CD8-positive, alpha-beta memory T cell (primary cell): ENCODE measurements at regions not wholly inside any gene's neighbourhood (a gene's known extent, or its start where the extent isn't known, plus 50 kb on each side); places are given as distances from the start of the nearest gene placed in this dataset.

Source experiments
- CTCF ChIA-PET: fragments of 350-600 bp; sonication (Branson Sonifier 250); formaldehyde crosslinking; loops from one replicate; lab custom pipeline; 2021; ENCODE audit warnings: antibody characterized with exemption; lab: Charles Lee
- POLR2A ChIA-PET: fragments of 350-600 bp; sonication (Branson Sonifier 250); formaldehyde crosslinking; loops from one replicate; lab custom pipeline; 2021; ENCODE audit warnings: antibody characterized with exemption; lab: Charles Lee
- DNase-seq, 5 donors: peaks; one replicate each; pipeline versions ENCODE4 v3.0.0 to v3.0.0-alpha.2; 2020 to 2022; ENCODE audit warnings: mixed read lengths in 1 of 5
- H3K27ac ChIP-seq: one replicate; pipeline ENCODE4 v1.7.0; 2013; ENCODE audit warnings: low read depth, mild to moderate bottlenecking, low read length, moderate library complexity
- H3K27me3 ChIP-seq: 2 replicates; pipeline ENCODE4 v1.7.0; 2013; ENCODE audit warnings: low read length, mild to moderate bottlenecking; ENCODE audit not compliant: insufficient read depth, poor library complexity, severe bottlenecking
- H3K36me3 ChIP-seq: 2 replicates; pipeline ENCODE4 v1.7.0; 2013; ENCODE audit warnings: mild to moderate bottlenecking, low read length, moderate library complexity; ENCODE audit not compliant: insufficient read depth
- H3K4me1 ChIP-seq: 2 replicates; pipeline ENCODE4 v1.7.0; 2013; ENCODE audit warnings: mild to moderate bottlenecking, low read length, moderate library complexity; ENCODE audit not compliant: insufficient read depth
- H3K4me3 ChIP-seq: 2 replicates; pipeline ENCODE4 v1.7.0; 2013; ENCODE audit warnings: mild to moderate bottlenecking, low read length
- H3K9me3 ChIP-seq: 2 replicates; pipeline ENCODE4 v1.7.0; 2013; ENCODE audit warnings: mild to moderate bottlenecking, low read length
- H3K27ac Mint-ChIP-seq, 8 donors: one replicate each; pipeline ENCODE4 v1.8.0; 2020 to 2021; ENCODE audit warnings: mixed read lengths in 8 of 8, mild to moderate bottlenecking in 6 of 8, inconsistent platforms in 3 of 8, moderate library complexity in 3 of 8
- H3K27me3 Mint-ChIP-seq, 2 donors: one replicate each; pipeline ENCODE4 v1.8.0; 2020 to 2021; ENCODE audit warnings: mixed read lengths in 2 of 2, mild to moderate bottlenecking in 1 of 2, moderate library complexity in 1 of 2
- H3K36me3 Mint-ChIP-seq, 3 donors: one replicate each; pipeline ENCODE4 v1.8.0; 2020 to 2021; ENCODE audit warnings: mixed read lengths in 3 of 3, inconsistent platforms in 1 of 3, mild to moderate bottlenecking in 1 of 3
- H3K4me1 Mint-ChIP-seq, 3 donors: one replicate each; pipeline ENCODE4 v1.8.0; 2020 to 2021; ENCODE audit warnings: mixed read lengths in 3 of 3, inconsistent platforms in 1 of 3, mild to moderate bottlenecking in 1 of 3
- H3K4me3 Mint-ChIP-seq, 7 donors: one replicate each; pipeline ENCODE4 v1.8.0; 2020 to 2021; ENCODE audit warnings: mixed read lengths in 7 of 7, mild to moderate bottlenecking in 6 of 7, moderate library complexity in 4 of 7, inconsistent platforms in 2 of 7
- H3K9me3 Mint-ChIP-seq, 5 donors: one replicate each; pipeline ENCODE4 v1.8.0; 2020 to 2022; ENCODE audit warnings: mixed read lengths in 5 of 5, mild to moderate bottlenecking in 3 of 5, moderate library complexity in 2 of 5, inconsistent platforms in 1 of 5

DNA sequence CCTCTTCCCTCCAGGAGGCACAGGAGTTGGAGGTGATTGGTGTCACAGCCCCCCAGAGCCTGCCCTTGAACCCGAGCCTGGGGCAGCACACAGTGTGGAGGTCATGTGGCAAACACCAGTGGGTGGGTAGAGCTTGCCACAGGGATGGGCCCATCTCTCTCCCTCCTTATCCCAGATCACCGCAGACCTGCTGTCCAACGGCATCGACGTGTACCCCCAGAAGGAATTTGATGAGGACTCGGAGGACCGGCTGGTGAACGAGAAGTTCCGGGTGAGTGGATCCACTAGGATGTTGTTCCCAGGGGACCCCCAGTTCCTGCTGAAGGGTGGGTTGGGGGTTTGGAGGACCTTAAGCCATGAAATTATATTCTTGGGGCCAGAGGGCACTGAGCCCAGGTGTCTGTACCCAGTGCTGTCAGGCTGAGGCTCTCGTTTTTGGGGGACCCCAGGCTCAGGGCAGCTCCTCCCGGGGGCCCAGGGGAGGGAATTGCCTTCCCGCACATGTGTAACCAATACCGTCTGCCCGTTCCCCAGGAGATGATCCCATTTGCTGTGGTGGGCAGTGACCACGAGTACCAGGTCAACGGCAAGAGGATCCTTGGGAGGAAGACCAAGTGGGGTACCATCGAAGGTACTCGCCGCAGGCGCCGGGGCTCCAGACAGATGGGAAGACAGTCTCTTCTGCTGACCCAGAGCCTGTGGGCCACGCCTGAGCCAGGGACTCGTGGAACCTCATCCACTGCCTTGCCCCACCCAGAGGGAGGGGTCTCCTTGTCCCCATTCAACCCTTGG is 351.9 kb downstream of the SEC14L1 start:
- H3K9me3 Mint-ChIP-seq, result no peaks in the 10 kb centered on the region
- ChIA-PET POLR2A (interaction anchor here (0.5 to 1.0 kb wide), 3 partner anchors 39 to 466 kb away, joined by 3 read pairs; no protein-coding TSS in a partner anchor), CTCF (interaction anchor here (1.1 to 6.2 kb wide), 6 partner anchors 52 to 162 kb away, joined by 4 to 54 read pairs (median 6); no protein-coding TSS in a partner anchor)
- peaks cover 3 to 90% (median 4%) of the 10 kb centered on the region in 3 donors for H3K36me3 Mint-ChIP-seq
- no peaks in the 10 kb centered on the region for H3K27me3 ChIP-seq
- H3K4me3 ChIP-seq, result no peak overlapping the region
- H3K9me3 ChIP-seq, result no peaks in the 10 kb centered on the region
- H3K36me3 ChIP-seq, result peaks cover 69% of the 10 kb centered on the region
- no peaks in the 10 kb centered on the region for H3K27me3 Mint-ChIP-seq
- no peak overlapping the region for H3K4me3 Mint-ChIP-seq
- H3K27ac Mint-ChIP-seq, result peak overlapping the region in 7 of 8 donors; percentile 10 to 91 (median 73)
- peak in 1 of 5 donors; percentile 51 for DNase-seq
- H3K27ac ChIP-seq, result no peak overlapping the region
- peaks cover 19 to 48% (median 21%) of the 10 kb centered on the region in 3 donors for H3K4me1 Mint-ChIP-seq
- peaks cover 17% of the 10 kb centered on the region for H3K4me1 ChIP-seq

DNA sequence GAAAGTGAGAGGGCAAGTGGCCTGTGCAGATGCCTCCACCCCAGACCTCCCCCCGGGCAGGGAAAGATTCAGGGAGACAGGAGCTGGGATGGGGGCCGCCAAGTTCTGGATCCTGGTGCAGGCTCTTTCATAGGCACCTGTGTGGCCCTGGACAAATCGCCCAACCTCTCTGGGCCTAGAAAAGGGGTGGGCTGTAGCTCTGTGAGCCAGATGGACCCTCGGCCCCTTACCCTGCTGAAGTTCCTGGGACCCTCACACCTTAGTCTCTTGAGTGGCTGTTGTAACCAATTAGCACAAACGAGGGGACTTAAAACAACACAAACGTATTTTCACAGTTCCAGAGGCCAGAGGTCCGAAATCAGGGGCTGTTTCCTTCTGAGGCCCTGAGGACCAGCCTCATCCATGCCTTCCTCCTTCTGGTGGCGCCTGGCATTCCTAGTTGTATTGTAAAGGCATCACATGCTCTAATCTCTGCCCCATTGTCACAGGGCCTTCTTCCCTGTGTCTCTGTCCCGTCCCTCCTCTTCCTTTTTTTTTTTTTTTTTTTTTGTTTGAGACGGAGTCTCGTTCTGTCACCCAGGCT is 352.6 kb downstream of the SEC14L1 start:
- POLR2A ChIA-PET, result interaction anchor here (0.6 to 1.1 kb wide), 3 partner anchors 39 to 73 kb away, joined by 3 to 7 read pairs (median 6); no protein-coding TSS in a partner anchor
- Histone ChIP-seq H3K9me3 (no peaks in the 10 kb centered on the region), H3K27ac (no peak overlapping the region), H3K36me3 (peaks cover 62% of the 10 kb centered on the region), H3K4me3 (no peak overlapping the region), H3K27me3 (no peaks in the 10 kb centered on the region), H3K4me1 (peaks cover 17% of the 10 kb centered on the region)
- H3K36me3 Mint-ChIP-seq, result peaks cover 3 to 87% (median 4%) of the 10 kb centered on the region in 3 donors
- no peaks in the 10 kb centered on the region for H3K27me3 Mint-ChIP-seq
- no peaks in the 10 kb centered on the region for H3K9me3 Mint-ChIP-seq
- CTCF ChIA-PET, result interaction anchor here (0.6 to 6.2 kb wide), 10 partner anchors 52 to 214 kb away, joined by 3 to 54 read pairs (median 6); no protein-coding TSS in a partner anchor
- H3K4me1 Mint-ChIP-seq, result peaks cover 19 to 48% (median 19%) of the 10 kb centered on the region in 3 donors
- peak in 1 of 5 donors; percentile 46 for DNase-seq
- H3K27ac Mint-ChIP-seq, result peak overlapping the region in 6 of 8 donors; percentile 35 to 80 (median 72)
- peak overlapping the region in 1 of 7 donors; percentile 65 for H3K4me3 Mint-ChIP-seq

DNA sequence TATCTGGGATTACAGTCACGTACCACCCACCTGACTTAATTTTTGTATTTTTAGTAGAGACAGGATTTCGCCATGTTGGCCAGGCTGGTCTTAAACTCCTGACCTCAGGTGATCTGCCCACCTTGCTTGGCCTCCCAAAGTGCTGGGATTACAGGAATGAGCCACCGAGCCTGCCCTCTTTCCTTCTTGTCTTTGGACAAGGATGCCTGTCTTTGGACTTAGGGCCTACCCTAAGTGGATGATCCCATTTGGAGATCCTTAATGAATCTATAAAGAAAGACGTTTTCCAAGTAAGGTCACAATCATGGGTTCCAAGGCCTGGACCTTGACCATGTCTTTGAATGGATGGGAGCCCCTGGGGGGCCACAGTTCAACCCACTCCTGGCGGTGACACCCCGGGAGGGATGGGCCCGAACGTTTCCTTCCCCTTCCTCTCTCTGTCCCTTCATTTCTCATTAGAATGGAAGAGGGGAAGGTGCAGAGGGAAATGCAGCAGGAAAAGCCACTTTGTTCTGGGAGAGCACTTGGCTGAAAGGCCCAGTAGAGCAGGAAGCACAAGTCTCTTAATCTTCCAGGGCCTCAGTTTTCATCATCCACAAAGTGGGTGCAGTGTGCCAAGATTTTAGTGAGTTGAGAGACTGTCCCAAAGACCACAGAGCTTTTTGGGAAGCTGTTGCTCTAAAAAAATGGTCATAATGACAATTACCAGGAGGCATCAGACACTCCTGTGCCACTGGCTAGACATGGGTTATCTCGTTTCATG is 353.3 kb downstream of the SEC14L1 start:
- H3K4me1 Mint-ChIP-seq, result peaks cover 19 to 41% (median 19%) of the 10 kb centered on the region in 3 donors

DNA sequence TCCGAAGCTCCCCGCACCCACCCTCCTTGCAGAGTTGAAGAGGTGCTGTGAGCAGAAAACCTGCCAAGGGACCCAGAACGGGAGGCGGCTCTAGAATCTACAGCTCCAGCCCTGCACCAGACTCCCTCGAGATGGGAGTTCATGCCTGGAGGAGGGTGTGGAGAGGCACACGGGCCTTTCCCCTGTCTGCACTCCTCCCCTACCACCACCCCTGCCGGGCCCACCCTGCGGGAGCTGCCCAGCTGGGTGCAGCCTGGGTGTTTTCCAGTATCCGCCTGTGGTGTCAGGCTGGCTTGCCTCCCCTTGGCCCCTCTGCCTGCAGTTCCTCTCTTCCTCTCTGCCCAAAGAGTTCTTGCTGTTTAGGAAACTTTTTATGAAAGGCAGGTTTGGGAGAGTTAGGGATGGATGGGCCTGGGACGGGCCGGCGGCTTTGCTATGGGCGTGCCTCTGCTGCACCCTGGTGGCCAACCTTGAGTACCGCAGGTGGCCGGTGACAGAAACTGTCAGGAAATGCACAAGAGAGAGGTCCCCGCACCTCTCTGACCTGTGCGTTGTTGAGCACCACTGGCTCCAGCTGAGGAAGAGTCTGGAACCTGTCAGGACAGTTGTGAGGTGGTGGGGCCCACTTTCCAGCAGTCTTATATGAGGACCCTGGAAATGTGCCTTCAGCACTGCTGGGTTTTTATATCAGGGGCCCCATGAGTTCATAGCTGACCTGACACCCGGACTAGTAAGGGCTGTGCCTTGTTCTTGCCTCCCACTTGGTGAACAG is 354.1 kb downstream of the SEC14L1 start:
- no peaks in the 10 kb centered on the region for H3K9me3 Mint-ChIP-seq
- peaks cover 19 to 40% (median 24%) of the 10 kb centered on the region in 3 donors for H3K4me1 Mint-ChIP-seq
- ChIA-PET POLR2A (interaction anchor here (1.0 to 1.7 kb wide), 7 partner anchors 54 to 170 kb away, joined by 3 to 8 read pairs (median 4); no protein-coding TSS in a partner anchor), CTCF (interaction anchor here (0.7 to 6.2 kb wide), 37 partner anchors 9 to 216 kb away, joined by 3 to 62 read pairs (median 5); no protein-coding TSS in a partner anchor)
- Histone ChIP-seq H3K4me1 (peaks cover 17% of the 10 kb centered on the region), H3K27me3 (no peaks in the 10 kb centered on the region), H3K36me3 (peaks cover 50% of the 10 kb centered on the region), H3K4me3 (no peak overlapping the region), H3K27ac (no peak overlapping the region), H3K9me3 (no peaks in the 10 kb centered on the region)
- DNase-seq, result peak; percentile 64 to 81 (median 72)
- peak overlapping the region in 1 of 7 donors; percentile 12 for H3K4me3 Mint-ChIP-seq
- peak overlapping the region; percentile 75 to 96 (median 86) for H3K27ac Mint-ChIP-seq
- no peaks in the 10 kb centered on the region for H3K27me3 Mint-ChIP-seq
- peaks cover 3 to 85% (median 4%) of the 10 kb centered on the region in 3 donors for H3K36me3 Mint-ChIP-seq

More for the DNA sequence above, 353.3 kb downstream of the SEC14L1 start:
- peaks cover 3 to 85% (median 4%) of the 10 kb centered on the region in 3 donors for H3K36me3 Mint-ChIP-seq
- H3K4me3 ChIP-seq, result no peak overlapping the region
- peaks cover 54% of the 10 kb centered on the region for H3K36me3 ChIP-seq
- ChIA-PET CTCF (interaction anchor here (0.6 to 6.2 kb wide), 37 partner anchors 8 to 215 kb away, joined by 3 to 62 read pairs (median 5); no protein-coding TSS in a partner anchor), POLR2A (interaction anchor here (0.6 to 1.7 kb wide), 9 partner anchors 40 to 169 kb away, joined by 3 to 8 read pairs (median 4); no protein-coding TSS in a partner anchor)
- no peaks in the 10 kb centered on the region for H3K9me3 Mint-ChIP-seq
- H3K9me3 ChIP-seq, result no peaks in the 10 kb centered on the region
- no peaks in the 10 kb centered on the region for H3K27me3 ChIP-seq
- H3K27me3 Mint-ChIP-seq, result no peaks in the 10 kb centered on the region
- no peak overlapping the region for H3K27ac ChIP-seq
- H3K4me1 ChIP-seq, result peaks cover 17% of the 10 kb centered on the region
- no peak overlapping the region for H3K4me3 Mint-ChIP-seq
- DNase-seq, result peak in 1 of 5 donors; percentile 33
- peak overlapping the region in 6 of 8 donors; percentile 30 to 75 (median 68) for H3K27ac Mint-ChIP-seq

DNA sequence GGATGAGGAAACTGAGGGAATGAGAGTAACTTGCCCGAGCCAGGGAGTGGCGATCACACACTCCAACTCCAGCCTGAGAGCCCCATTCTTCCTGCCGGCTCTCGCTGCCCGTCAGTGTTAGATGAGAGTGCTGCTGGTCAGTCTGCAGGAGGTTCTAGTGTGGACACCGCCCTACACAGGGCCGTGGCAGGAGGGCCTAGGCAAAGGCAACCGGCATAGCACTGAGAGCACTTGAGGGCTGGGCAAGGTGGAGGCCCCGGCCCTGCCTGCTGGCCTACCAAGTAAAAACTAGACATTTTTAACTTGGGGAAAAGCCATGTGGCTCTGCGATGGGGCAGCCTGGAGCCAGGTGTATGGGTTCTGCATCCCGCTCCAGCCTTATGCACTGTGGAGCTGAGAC is 354.8 kb downstream of the SEC14L1 start:
- H3K9me3 ChIP-seq, result no peaks in the 10 kb centered on the region
- Mint-ChIP-seq H3K4me3 (no peak overlapping the region), H3K27me3 (peaks cover 0 to 1% of the 10 kb centered on the region in 2 donors), H3K27ac (peak overlapping the region in 4 of 8 donors; percentile 75 to 96 (median 85)), H3K36me3 (peaks cover 4 to 84% (median 5%) of the 10 kb centered on the region in 3 donors), H3K4me1 (peaks cover 19 to 36% (median 24%) of the 10 kb centered on the region in 3 donors), H3K9me3 (no peaks in the 10 kb centered on the region)
- ChIA-PET POLR2A (interaction anchor here (0.6 to 1.7 kb wide), 5 partner anchors 66 to 164 kb away, joined by 3 to 8 read pairs (median 6); no protein-coding TSS in a partner anchor), CTCF (interaction anchor here (0.7 to 6.2 kb wide), 22 partner anchors 20 to 171 kb away, joined by 3 to 62 read pairs (median 7); no protein-coding TSS in a partner anchor)
- peaks cover 17% of the 10 kb centered on the region for H3K4me1 ChIP-seq
- no peak overlapping the region for H3K27ac ChIP-seq
- no peaks in the 10 kb centered on the region for H3K27me3 ChIP-seq
- DNase-seq, result peak in 1 of 5 donors; percentile 39
- peaks cover 50% of the 10 kb centered on the region for H3K36me3 ChIP-seq
- H3K4me3 ChIP-seq, result no peak overlapping the region

DNA sequence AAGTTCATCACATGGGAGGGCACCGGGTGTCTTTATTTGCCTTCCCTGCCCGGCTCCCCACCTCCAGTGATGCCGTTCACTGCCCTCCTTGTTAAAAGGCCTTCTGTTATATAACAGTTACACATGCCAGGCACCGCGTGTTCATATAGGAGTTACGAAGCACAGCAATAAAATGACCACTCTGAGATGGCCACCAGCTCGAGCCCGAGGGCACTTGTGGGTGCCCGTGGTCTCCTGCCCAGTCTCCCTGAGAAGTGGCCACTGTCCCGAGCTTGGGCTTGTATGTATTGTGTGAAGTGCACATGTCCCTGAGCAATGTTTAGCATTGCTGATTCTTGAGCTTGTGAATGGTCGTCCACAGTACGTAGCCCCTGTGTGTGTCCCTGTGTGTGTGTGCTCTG is 355.6 kb downstream of the SEC14L1 start:
- Histone ChIP-seq H3K36me3 (peaks cover 45% of the 10 kb centered on the region), H3K9me3 (no peaks in the 10 kb centered on the region), H3K27me3 (no peaks in the 10 kb centered on the region), H3K27ac (no peak overlapping the region), H3K4me3 (no peak overlapping the region), H3K4me1 (peaks cover 17% of the 10 kb centered on the region)
- H3K27ac Mint-ChIP-seq, result peak overlapping the region in 3 of 8 donors; percentile 27 to 77 (median 46)
- H3K9me3 Mint-ChIP-seq, result no peaks in the 10 kb centered on the region
- ChIA-PET CTCF (interaction anchor here (1.0 to 6.2 kb wide), 9 partner anchors 42 to 165 kb away, joined by 3 to 54 read pairs (median 5); no protein-coding TSS in a partner anchor), POLR2A (interaction anchor here (0.7 to 0.9 kb wide), 2 partner anchors 66 to 167 kb away, joined by 3 to 5 read pairs; no protein-coding TSS in a partner anchor)
- DNase-seq, result peak in 1 of 5 donors; percentile 41
- peaks cover 4 to 84% (median 6%) of the 10 kb centered on the region in 3 donors for H3K36me3 Mint-ChIP-seq
- H3K4me1 Mint-ChIP-seq, result peaks cover 19 to 34% (median 25%) of the 10 kb centered on the region in 3 donors
- H3K27me3 Mint-ChIP-seq, result peaks cover 0 to 1% of the 10 kb centered on the region in 2 donors
- H3K4me3 Mint-ChIP-seq, result no peak overlapping the region
